ENCODE measurements at regions not wholly inside any gene's neighbourhood (a gene's known extent, or its start where the extent isn't known, plus 50 kb on each side); places are given as distances from the start of the nearest gene placed in this dataset.
"Not testable (repeated sequence)": the region's sequence is repeated elsewhere in the genome, so short reads cannot be mapped to it uniquely, and the experiment has no call there.

GRCh38 chr11:23370580-23371275, 510.5 kb upstream of the CCDC179 start:
- no peak for DNase-seq

GRCh38 chr11:23377909-23378308, 517.6 kb upstream of the CCDC179 start:
- no peak for DNase-seq

GRCh38 chr11:23391031-23391430, 530.8 kb upstream of the CCDC179 start:
- DNase-seq = no peak

- no peak for DNase-seq
Measured at GRCh38 chr11:23398052-23398451, 537.8 kb upstream of the CCDC179 start.

DNA sequence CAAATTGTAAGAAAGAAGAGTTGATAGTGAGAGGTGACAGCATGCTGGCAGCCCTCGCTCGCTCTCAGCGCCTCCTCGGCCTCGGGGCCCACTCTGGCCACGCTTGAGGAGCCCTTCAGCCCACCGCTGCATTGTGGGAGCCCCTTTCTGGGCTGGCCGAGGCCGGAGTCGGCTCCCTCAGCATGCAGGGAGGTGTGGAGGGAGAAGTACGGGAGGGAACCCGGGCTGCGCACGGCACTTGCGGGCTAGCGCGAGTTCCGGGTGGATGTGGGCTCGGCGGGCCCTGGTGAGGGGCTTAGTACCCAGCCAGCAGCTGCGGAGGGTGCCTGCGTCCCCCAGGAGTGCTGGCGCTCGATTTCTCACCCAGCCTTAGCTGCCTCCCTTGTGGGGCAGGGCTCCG, 539.7 kb upstream of the CCDC179 start:
- DNase-seq = no peak

DNA sequence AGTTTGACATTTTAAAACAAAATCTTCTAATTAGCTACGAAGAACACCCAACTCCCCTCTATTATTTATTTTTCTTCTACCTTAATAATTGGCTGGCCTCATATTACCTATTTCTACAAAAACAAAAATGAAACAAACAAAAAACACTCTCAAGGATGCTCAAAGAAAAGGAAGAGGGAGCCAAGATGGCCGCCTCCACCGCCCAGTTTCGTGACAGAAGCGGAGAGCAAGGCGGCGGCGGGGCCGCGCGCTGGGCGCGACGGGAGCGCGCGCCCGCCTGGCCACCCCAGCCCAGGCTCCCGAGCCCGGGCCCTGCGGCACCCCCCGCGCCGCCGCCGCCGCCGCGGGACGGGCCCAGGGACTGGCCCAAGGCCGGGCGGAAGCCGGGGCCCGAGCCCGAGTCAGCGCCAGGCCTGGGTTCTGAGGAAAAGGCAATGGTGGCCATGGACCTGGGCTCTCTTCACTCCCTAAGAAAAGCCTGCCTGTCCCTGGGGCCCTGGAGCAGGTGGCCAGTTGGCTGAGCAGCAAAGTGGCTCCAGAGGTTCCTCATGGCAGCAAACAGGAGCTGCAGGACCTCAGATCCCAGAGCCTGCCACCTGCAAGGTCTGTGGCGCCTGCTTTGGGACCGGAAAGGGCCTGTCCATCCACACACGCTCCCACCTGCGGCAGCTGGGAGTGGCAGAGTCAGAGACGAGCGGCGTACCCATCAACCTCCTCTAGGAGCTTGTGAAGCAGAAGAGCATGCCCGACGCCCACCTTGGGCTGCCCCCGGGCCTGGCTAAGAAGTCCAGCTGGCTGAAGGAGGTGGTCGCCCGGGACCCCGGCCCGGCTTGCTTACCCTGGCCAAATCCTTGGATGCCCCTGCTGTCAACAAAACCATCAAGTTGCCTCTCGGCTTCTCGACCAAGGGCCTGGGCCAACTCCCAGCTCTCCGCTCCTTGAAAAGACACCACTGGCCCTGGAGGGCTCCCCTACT, 543.2 kb upstream of the CCDC179 start:
- no peak for DNase-seq

DNA sequence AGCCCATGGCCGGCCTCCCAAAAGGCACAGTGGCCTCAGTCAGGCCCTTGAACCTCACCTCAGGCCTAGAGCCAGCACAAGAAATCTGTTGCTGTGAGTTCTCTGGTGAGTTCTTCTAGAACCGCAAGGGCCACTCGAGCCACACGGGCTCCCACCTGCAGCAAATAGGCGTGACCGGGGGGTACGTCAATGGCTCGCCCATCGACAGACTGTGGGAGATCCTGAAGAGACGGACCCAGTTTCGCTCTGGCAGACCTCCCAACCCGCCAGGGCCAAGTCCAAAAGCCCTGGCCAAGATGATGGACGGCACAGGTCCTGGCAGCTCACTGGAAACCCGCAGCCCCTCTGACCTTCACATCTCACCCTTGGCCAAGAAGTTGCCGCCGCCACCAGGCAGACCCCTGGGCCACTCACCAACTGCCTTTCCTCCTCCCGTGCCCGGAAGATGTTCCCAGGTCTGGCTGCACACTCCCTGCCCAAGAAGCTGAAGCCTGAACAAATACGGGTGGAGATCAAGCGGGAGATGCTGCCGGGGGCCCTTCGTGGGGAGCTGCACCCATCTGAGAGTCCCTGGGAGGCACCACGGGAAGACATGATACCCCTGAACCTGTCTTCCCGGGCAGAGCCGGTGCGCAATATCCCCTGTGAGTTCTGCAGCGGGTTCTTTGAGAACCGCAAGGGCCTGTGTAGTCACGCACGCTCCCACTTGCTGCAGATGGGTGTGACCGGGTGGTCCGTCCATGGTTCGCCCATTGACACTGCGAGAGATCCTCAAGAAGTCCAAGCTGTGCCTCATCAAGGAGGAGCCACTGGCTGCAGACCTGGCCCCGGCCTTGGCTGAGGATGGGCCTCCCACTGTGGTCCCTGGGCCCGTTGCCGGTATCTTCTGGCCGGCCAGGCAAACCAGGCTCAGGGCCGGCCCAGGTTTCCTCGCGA, 544.2 kb upstream of the CCDC179 start:
- no peak for DNase-seq

- no peak for DNase-seq
Measured at GRCh38 chr11:23405350-23405937, 545.2 kb upstream of the CCDC179 start.

DNA sequence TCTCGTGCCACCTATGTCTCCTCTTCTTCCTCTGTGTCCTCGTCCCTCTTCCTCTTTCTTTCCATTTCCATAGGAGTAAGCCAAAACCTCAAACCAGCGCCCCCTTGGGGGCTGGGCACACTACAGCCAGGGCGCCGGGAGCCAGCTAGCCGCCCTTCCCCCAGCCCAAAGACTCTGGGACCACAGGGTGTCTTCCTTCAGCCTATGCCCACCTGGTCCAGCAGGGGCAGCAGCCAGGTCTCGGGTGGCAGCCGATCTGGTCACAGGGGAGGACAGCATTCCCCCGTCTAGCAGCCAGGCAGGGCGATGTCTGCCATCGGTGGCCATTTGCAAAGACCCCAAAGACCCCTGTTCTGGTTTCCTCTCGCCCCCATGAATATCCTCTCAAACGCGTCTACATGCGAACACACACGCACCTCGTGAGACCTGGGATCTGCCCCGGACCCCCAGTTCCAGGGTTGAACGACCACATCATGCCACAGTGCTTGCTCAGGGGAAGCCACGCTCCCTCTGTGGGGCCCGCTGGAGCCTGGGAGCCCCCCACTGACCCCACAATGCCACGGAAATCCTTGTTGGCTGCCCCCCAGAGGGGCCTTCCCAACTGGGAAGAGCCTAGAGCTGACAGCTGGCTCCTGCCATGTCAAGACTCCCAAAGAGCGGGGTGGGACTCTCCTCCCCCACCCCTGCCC, 546.0 kb upstream of the CCDC179 start:
- DNase-seq = no peak

DNA sequence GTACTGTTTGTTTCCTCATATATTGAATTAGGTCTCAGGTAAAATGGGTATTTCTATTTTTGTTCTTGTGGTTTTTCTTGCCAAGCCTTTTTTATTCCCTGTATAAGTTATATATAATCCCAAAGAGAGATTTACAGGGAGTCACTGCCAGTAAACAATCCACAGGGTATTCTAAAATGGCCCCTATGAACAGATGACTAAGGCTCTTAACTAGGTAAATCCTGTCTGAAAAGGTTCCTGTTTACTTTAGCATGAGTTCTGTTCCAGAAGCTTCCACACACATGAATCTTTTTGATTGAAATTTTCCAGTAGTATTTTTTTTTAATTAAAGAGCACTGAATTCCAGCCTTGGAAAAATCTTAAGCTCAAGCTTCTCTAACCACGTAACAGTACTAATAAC, 552.8 kb upstream of the CCDC179 start:
- no peak for DNase-seq

DNA sequence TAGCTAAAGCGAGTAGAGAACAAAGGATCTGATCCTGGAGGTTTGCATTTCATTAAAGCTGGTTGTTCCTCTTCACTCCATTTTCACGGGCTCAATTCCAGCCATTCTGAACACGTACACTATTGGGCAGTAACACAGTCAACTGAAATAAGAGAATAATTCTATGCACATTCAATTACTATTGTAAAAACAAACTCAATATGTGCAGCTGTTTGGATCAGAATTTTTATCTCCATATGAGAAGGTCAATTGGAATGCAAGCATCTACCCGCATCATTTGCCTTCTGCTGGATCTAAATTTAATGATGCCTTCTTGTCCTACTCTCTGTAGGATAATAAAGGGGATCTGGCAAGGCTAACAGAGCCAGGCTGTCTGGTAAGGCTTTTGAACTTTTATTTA, 562.8 kb upstream of the CCDC179 start:
- no peak for DNase-seq

DNA sequence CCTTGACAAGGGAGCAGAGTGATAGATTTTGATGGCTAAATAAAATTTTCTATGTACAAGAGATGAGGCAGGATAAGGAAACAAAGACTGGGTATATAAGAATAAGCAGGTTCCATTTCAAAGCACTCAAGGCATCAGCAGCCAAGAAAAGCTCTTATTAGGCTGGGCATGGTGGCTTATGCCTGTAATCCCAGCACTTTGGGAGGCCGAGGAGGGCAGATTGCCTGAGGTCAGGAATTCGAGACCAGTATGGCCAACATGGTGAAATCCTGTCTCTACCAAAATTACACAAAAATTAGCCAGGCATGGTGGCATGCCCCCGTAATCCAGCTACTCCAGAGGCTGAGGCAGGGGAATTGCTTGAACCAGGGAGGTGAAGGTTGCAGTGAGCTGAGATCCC, 563.4 kb upstream of the CCDC179 start:
- DNase-seq = no peak

DNA sequence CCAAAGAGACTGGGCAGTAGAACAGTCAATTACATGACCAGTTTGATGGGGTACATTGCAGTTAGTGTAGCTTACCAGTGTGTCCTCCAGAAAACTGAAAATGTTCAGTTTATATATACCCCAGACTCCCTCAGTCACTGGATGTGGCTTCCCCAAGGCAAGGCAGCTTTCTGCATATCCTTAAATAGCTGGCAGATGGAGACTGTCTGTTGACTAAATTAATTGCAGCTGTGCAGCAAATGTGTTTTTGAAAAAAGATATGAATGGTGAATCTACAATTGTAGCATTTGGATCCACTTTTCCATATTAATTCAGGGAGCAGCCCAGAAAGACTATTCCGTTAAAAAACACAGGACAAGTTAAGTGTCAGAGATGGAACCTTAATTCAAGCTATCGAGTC, 565.1 kb upstream of the CCDC179 start:
- DNase-seq = no peak

DNA sequence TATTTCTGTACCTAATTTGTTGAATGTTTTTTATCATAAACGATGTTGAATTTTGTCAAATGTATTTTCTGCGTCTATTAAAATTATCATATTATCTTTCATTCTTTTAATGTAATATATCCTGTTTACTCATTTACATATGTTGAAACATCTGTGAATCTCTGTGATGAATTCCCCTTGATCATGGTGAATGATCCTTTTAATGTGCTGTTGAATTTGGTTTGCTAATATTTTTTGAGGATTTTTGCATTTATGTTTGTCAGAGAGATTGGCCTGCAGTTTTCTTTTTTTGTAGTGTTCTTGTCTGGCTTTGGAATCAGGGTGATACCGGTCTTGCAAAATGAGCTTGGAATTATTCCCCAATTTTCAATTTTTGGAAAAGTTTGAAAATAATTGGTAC, 569.3 kb upstream of the CCDC179 start:
- DNase-seq = no peak

DNA sequence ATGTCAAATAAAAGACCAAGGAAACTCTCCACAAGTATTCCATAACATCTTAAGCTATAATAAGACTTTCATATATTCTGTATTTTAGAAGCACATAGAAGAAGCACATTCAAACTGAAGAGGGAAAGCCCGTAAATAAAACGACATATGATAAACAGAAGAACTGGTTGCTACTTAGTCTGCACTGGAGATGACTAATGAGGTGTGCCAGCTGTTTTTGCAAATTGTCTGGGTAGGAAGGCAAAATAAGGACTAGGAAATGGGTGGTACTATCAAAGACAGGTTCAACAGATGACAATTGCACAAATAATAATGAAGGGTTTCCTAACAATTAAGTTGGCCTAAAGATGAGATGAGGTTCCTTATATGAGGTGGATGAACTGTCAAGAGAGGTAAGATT, 593.2 kb upstream of the CCDC179 start:
- no peak for DNase-seq

GRCh38 chr11:23455321-23455891, 595.1 kb upstream of the CCDC179 start:
- DNase-seq = no peak

- no peak for DNase-seq
Measured at GRCh38 chr11:23457641-23458040, 597.4 kb upstream of the CCDC179 start.

GRCh38 chr11:23471878-23472277, 611.6 kb upstream of the CCDC179 start:
- no peak for DNase-seq

- no peak for DNase-seq
Measured at GRCh38 chr11:23473782-23474181, 613.5 kb upstream of the CCDC179 start.

- DNase-seq = no peak
Measured at GRCh38 chr11:23480736-23481135, 620.5 kb upstream of the CCDC179 start.

DNA sequence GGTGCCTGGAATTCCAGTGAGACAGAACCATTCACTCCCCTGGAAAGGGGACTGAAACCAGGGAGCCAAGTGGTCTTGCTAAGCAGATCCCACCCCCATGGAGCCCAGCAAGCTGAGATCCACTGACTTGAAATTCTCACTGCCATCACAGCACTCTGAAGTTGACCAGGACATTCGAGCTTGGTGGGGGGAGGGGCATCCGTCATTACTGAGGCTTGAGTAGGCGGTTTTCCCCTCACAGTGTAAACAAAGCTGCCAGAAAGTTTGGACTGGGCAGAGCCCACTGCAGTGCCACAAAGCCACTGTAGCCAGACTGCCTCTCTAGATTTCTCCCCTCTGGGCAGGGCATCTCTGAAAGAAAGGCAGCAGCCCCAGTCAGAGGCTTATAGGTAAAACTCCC, 623.9 kb upstream of the CCDC179 start:
- DNase-seq = not testable (repeated sequence)

- DNase-seq = not testable (repeated sequence)
Measured at GRCh38 chr11:23484618-23485017, 624.3 kb upstream of the CCDC179 start.

All from SW 1271 (cell line).